ENCODE measurements at regions not wholly inside any gene's neighbourhood (a gene's known extent, or its start where the extent isn't known, plus 50 kb on each side); places are given as distances from the start of the nearest gene placed in this dataset.

DNA sequence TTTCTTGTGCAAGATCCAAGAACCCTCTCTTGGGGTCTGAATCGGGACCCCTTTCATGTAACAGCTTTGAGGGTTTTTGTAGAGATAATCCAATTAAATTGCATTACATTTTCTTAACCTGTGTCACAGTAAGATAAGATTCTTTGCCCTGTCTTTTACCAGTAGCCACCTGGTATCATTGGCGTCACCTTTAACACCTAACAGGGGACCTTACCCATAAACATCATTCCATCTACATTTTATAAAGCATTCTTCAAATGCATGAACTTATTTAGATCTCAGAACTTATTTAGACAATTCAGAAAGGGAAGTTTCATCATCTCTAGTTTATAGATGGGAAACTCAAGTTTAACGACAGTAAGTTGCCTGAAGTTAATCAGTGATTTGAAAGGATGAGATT is 106.4 kb upstream of the KLF6 start:
- no peak overlapping the region for H3K27ac ChIP-seq (ENCODE audit: poor library complexity, severe bottlenecking)
- DNase-seq (ENCODE audit: low spot score) (no peak), ATAC-seq (ENCODE audit: low read depth) (no peak)
- H3K27me3 ChIP-seq (ENCODE audit: insufficient read depth, poor library complexity, severe bottlenecking): no peaks in the 10 kb centered on the region
- no peaks in the 10 kb centered on the region for H3K36me3 ChIP-seq (ENCODE audit: low read depth)
- H3K4me1 ChIP-seq (ENCODE audit: insufficient read depth, poor library complexity, severe bottlenecking): peaks cover 55% of the 10 kb centered on the region
- TF ChIP-seq, protein P1, sequence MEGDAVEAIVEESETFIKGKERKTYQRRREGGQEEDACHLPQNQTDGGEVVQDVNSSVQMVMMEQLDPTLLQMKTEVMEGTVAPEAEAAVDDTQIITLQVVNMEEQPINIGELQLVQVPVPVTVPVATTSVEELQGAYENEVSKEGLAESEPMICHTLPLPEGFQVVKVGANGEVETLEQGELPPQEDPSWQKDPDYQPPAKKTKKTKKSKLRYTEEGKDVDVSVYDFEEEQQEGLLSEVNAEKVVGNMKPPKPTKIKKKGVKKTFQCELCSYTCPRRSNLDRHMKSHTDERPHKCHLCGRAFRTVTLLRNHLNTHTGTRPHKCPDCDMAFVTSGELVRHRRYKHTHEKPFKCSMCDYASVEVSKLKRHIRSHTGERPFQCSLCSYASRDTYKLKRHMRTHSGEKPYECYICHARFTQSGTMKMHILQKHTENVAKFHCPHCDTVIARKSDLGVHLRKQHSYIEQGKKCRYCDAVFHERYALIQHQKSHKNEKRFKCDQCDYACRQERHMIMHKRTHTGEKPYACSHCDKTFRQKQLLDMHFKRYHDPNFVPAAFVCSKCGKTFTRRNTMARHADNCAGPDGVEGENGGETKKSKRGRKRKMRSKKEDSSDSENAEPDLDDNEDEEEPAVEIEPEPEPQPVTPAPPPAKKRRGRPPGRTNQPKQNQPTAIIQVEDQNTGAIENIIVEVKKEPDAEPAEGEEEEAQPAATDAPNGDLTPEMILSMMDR (IDR thresholded peaks at IDR 0.05; ENCODE audit: poor library complexity, severe bottlenecking): no peak
- H3K4me3 ChIP-seq (ENCODE audit: severe bottlenecking): no peak overlapping the region
- no peaks in the 10 kb centered on the region for H3K9me3 ChIP-seq (ENCODE audit: severe bottlenecking)

DNA sequence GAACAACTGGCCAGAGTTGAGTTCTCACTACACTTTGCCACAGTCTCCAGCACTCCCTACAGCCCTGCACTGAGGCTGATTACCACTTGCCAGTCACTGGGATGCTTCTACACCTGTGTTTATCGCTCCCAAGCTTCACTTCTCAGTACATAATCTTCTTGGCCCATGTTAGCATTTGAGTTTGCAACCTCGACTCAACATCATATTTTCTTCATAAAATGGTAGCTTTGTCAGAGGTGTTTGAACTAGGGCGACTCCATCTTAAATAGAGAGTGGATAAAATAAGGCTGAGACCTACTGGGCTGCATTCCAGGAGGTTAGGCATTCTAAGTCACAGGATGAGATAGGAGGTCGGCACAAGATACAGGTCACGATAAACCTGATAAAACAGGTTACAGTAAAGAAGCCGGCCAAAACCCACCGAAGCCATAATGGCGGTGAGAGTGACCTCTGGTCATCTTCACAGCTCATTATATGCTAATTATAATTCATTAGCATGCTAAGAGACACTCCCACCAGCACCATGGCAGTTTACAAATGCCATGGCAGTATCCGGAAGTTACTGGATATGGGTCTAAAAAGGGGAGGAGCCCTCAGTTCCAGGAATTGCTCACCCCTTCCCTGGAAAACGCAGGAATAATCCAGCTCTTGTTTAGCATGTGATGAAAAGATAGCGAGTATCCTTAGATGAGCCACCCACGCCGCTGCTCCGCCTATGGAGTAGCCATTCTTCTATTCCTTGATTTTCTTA is 105.8 kb upstream of the KLF6 start:
- ATAC-seq (ENCODE audit: low read depth) (no peak), DNase-seq (ENCODE audit: low spot score) (no peak)
- H3K4me3 ChIP-seq (ENCODE audit: severe bottlenecking): no peak overlapping the region
- peaks cover 57% of the 10 kb centered on the region for H3K4me1 ChIP-seq (ENCODE audit: insufficient read depth, poor library complexity, severe bottlenecking)
- H3K27ac ChIP-seq (ENCODE audit: poor library complexity, severe bottlenecking): peak overlapping the region; percentile 99
- TF ChIP-seq, protein P1 (IDR thresholded peaks at IDR 0.05; ENCODE audit: poor library complexity, severe bottlenecking): no peak
- no peaks in the 10 kb centered on the region for H3K9me3 ChIP-seq (ENCODE audit: severe bottlenecking)
- H3K27me3 ChIP-seq (ENCODE audit: insufficient read depth, poor library complexity, severe bottlenecking): no peaks in the 10 kb centered on the region
- no peaks in the 10 kb centered on the region for H3K36me3 ChIP-seq (ENCODE audit: low read depth)

DNA sequence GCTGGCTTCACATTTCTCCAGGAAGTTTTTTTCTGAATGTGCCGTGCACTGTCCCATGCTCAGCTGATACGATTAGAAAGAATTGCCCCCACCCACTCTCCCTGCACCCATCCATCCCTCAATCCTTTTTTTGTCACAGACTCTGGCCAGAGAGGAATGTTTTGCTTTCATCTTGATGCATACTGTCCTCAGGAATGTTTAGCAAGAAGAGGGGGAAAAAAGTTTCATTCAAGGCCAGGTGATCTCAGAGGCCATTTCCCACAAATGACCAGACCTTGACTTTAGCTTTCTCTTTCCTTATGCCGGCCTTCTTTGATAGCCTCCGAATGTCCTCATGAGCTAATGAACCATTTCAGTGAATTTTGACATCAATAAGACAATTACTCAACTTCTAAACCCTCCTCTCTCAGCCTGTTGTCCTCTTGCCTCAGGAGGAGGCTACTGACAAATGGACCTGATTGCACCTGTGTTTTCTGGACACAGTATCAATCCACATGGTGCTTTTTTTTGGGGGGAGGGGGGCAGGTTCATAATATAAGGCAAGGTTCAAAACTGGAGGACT is 105.0 kb upstream of the KLF6 start:
- Histone ChIP-seq H3K9me3 (ENCODE audit: severe bottlenecking) (no peaks in the 10 kb centered on the region), H3K27ac (ENCODE audit: poor library complexity, severe bottlenecking) (peak overlapping the region; percentile 99), H3K27me3 (ENCODE audit: insufficient read depth, poor library complexity, severe bottlenecking) (no peaks in the 10 kb centered on the region), H3K4me1 (ENCODE audit: insufficient read depth, poor library complexity, severe bottlenecking) (peaks cover 51% of the 10 kb centered on the region), H3K36me3 (ENCODE audit: low read depth) (no peaks in the 10 kb centered on the region), H3K4me3 (ENCODE audit: severe bottlenecking) (no peak overlapping the region)
- ATAC-seq (ENCODE audit: low read depth) (peak; percentile 27; the same call in 1 of the 3 replicates), DNase-seq (ENCODE audit: low spot score) (no peak)
- TF ChIP-seq, protein P1 (IDR thresholded peaks at IDR 0.05; ENCODE audit: poor library complexity, severe bottlenecking): no peak

DNA sequence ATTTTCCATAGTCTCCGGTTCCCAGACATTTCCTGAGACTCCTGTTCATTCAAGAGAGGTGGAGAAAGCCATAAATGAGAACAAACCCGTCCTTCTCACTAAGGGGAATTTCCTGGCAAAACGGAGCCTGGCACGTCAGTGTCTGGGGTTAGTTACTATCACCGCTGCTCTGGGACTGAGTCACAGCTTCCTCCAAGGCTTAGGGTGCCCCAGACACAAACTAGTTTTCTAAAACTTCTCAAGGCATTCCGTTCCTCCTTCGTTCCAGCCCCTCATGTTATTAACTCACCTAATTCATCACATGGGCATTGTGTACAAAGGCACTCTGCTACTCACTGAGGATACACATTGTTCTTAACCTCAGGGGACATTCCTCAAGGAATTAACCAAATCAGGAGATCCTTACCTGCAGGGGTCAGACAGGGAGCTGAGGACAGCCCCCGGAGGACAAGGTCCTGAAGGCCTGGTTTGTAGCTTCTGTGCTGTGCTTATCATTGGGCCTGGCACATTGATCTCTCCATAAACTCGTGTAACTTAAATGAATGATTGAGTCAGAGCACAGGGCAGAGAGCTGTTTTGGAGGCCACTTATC is 103.0 kb upstream of the KLF6 start:
- TF ChIP-seq, protein P1 (IDR thresholded peaks at IDR 0.05; ENCODE audit: poor library complexity, severe bottlenecking): peak; percentile 25
- no peaks in the 10 kb centered on the region for H3K36me3 ChIP-seq (ENCODE audit: low read depth)
- ATAC-seq (ENCODE audit: low read depth) (peak; percentile 88), DNase-seq (ENCODE audit: low spot score) (peak; percentile 77)
- peak overlapping the region; percentile 99 for H3K27ac ChIP-seq (ENCODE audit: poor library complexity, severe bottlenecking)
- no peak overlapping the region for H3K4me3 ChIP-seq (ENCODE audit: severe bottlenecking)
- H3K4me1 ChIP-seq (ENCODE audit: insufficient read depth, poor library complexity, severe bottlenecking): peaks cover 44% of the 10 kb centered on the region
- H3K9me3 ChIP-seq (ENCODE audit: severe bottlenecking): no peaks in the 10 kb centered on the region
- H3K27me3 ChIP-seq (ENCODE audit: insufficient read depth, poor library complexity, severe bottlenecking): no peaks in the 10 kb centered on the region

All from RWPE2 (cell line).